ENCODE measurements at regions not wholly inside any gene's neighbourhood (a gene's known extent, or its start where the extent isn't known, plus 50 kb on each side); places are given as distances from the start of the nearest gene placed in this dataset.

GRCh38 chr4:77473509-77473908 lies 132.1 kb upstream of the CXCL13 start:
- H3K36me3 ChIP-seq (ENCODE audit: control insufficient read depth in 2 of 2, extremely low read depth in 1 of 2, insufficient read depth in 2 of 2, low read length in 2 of 2) = no peaks in the 10 kb centered on the region
- dilution Hi-C loops (cut with MboI; ENCODE audit: extremely low pct_ligation_motif_present, low sequenced_read_pairs) = no loop called here
- no peaks in the 10 kb centered on the region for H4K20me1 ChIP-seq (ENCODE audit: control insufficient read depth, extremely low read depth, insufficient read depth, low read length)
- H3K9me3 ChIP-seq (ENCODE audit: control insufficient read depth, low read depth, low read length) = no peaks in the 10 kb centered on the region
- no peaks in the 10 kb centered on the region for H3K79me2 ChIP-seq (ENCODE audit: control insufficient read depth, insufficient read depth, low read length)
- DNase-seq (ENCODE audit: low read depth, low spot score) (no peak), FAIRE-seq (no peak)
- peaks cover 8% of the 10 kb centered on the region for H3K4me1 ChIP-seq (ENCODE audit: control insufficient read depth, extremely low read depth, insufficient read depth, low read length)
- H3K4me2 ChIP-seq (ENCODE audit: control insufficient read depth, extremely low read depth, insufficient read depth, low read depth, low read length) = no peak overlapping the region
- no peak overlapping the region for H3K27ac ChIP-seq (ENCODE audit: control insufficient read depth, insufficient read depth, low read length)
- H3K4me3 ChIP-seq (ENCODE audit: control insufficient read depth in 2 of 3, extremely low read depth in 1 of 3, insufficient read depth in 2 of 3, low read depth in 1 of 3, low read length in 3 of 3) = no peak overlapping the region
- H3K27me3 ChIP-seq (ENCODE audit: control insufficient read depth, extremely low read depth, insufficient read depth, low read length) = no peaks in the 10 kb centered on the region
- no peak overlapping the region for H2AFZ ChIP-seq (ENCODE audit: control insufficient read depth, low read length)
- H3K9ac ChIP-seq (ENCODE audit: control insufficient read depth, extremely low read depth, insufficient read depth, low read length) = no peak overlapping the region
- peak; percentile 49 to 50 (median 49) for TF ChIP-seq CTCF (optimal IDR thresholded peaks at IDR 0.05 in 1 of 3, IDR thresholded peaks at IDR 0.05 in 1 of 3, conservative IDR thresholded peaks at IDR 0.05 in 1 of 3; ENCODE audit: extremely low read depth in 1 of 3, insufficient read depth in 2 of 3, low read length in 3 of 3)
- TF ChIP-seq EZH2 (IDR thresholded peaks at IDR 0.05; ENCODE audit: low read length) = no peak
- H3K9me1 ChIP-seq (ENCODE audit: control insufficient read depth, extremely low read depth, insufficient read depth, low read length) = no peaks in the 10 kb centered on the region

- no peak overlapping the region for H3K4me3 ChIP-seq (ENCODE audit: control insufficient read depth in 2 of 3, extremely low read depth in 1 of 3, insufficient read depth in 2 of 3, low read depth in 1 of 3, low read length in 3 of 3)
- H3K9ac ChIP-seq (ENCODE audit: control insufficient read depth, extremely low read depth, insufficient read depth, low read length) = no peak overlapping the region
- no peak overlapping the region for H3K27ac ChIP-seq (ENCODE audit: control insufficient read depth, insufficient read depth, low read length)
- H3K79me2 ChIP-seq (ENCODE audit: control insufficient read depth, insufficient read depth, low read length) = no peaks in the 10 kb centered on the region
- FAIRE-seq = peak; percentile 48
- no peak for DNase-seq (ENCODE audit: low read depth, low spot score)
- no peak overlapping the region for H2AFZ ChIP-seq (ENCODE audit: control insufficient read depth, low read length)
- no peaks in the 10 kb centered on the region for H3K4me1 ChIP-seq (ENCODE audit: control insufficient read depth, extremely low read depth, insufficient read depth, low read length)
- dilution Hi-C loops (cut with MboI; ENCODE audit: extremely low pct_ligation_motif_present, low sequenced_read_pairs) = no loop called here
- H3K9me1 ChIP-seq (ENCODE audit: control insufficient read depth, extremely low read depth, insufficient read depth, low read length) = no peaks in the 10 kb centered on the region
- H3K36me3 ChIP-seq (ENCODE audit: control insufficient read depth in 2 of 2, extremely low read depth in 1 of 2, insufficient read depth in 2 of 2, low read length in 2 of 2) = no peaks in the 10 kb centered on the region
- no peaks in the 10 kb centered on the region for H4K20me1 ChIP-seq (ENCODE audit: control insufficient read depth, extremely low read depth, insufficient read depth, low read length)
- TF ChIP-seq EZH2 (IDR thresholded peaks at IDR 0.05; ENCODE audit: low read length) (no peak), CTCF (optimal IDR thresholded peaks at IDR 0.05 in 1 of 3, IDR thresholded peaks at IDR 0.05 in 1 of 3, conservative IDR thresholded peaks at IDR 0.05 in 1 of 3; ENCODE audit: extremely low read depth in 1 of 3, insufficient read depth in 2 of 3, low read length in 3 of 3) (no peak)
- no peak overlapping the region for H3K4me2 ChIP-seq (ENCODE audit: control insufficient read depth, extremely low read depth, insufficient read depth, low read depth, low read length)
- no peaks in the 10 kb centered on the region for H3K9me3 ChIP-seq (ENCODE audit: control insufficient read depth, low read depth, low read length)
- peaks cover 9% of the 10 kb centered on the region for H3K27me3 ChIP-seq (ENCODE audit: control insufficient read depth, extremely low read depth, insufficient read depth, low read length)
These were observed 123.8 kb upstream of the CXCL13 start for GRCh38 chr4:77481856-77482255.
